OCI-LY3 (cell line): ENCODE measurements at regions not wholly inside any gene's neighbourhood (a gene's known extent, or its start where the extent isn't known, plus 50 kb on each side); places are given as distances from the start of the nearest gene placed in this dataset.

Source experiments
- H2AFZ ChIP-seq: fragments of 200-600, 300-600 bp; shearing (Covaris generic); 2 replicates; pipeline ENCODE4 v1.6.0; 2014; ENCODE audit warnings: antibody characterized with exemption, low read depth, low read length
- H3K27ac ChIP-seq: fragments of 200-600, 300-600 bp; sonication (generic); 2 replicates; pipeline ENCODE4 v1.5.1; 2014; ENCODE audit warnings: mild to moderate bottlenecking, low read length, moderate library complexity, mixed read lengths
- H3K27me3 ChIP-seq: fragments of 200-600, 300-600 bp; sonication (generic); 2 replicates; pipeline ENCODE4 v1.6.1; 2014; ENCODE audit warnings: low read depth, low read length, mixed read lengths
- H3K36me3 ChIP-seq: fragments of 200-600, 300-600 bp; sonication (generic); replicated peaks from 2 replicates; pipeline ENCODE3; 2014; ENCODE audit warnings: low read depth, low read length, mixed read lengths
- H3K4me1 ChIP-seq: fragments of 300-600, 200-600 bp; sonication (generic); 2 replicates; pipeline ENCODE4 v1.6.1; 2014; ENCODE audit warnings: low read length, mixed read lengths
- H3K4me2 ChIP-seq: fragments of 200-600, 300-600 bp; sonication (generic); 2 replicates; pipeline ENCODE4 v1.6.1; 2014; ENCODE audit warnings: low read length, mixed read lengths
- H3K4me3 ChIP-seq: fragments of 300-600, 200-600 bp; sonication (generic); 2 replicates; pipeline ENCODE4 v1.5.1; 2014; ENCODE audit warnings: antibody characterized with exemption, mild to moderate bottlenecking, low read length, moderate library complexity
- H3K79me2 ChIP-seq: fragments of 300-600, 200-600 bp; shearing (Covaris generic); 2 replicates; pipeline ENCODE4 v1.6.1; 2014; ENCODE audit warnings: mild to moderate bottlenecking, low read length, mixed read lengths
- H3K9ac ChIP-seq: fragments of 300-600, 200-600 bp; shearing (Covaris generic); 2 replicates; pipeline ENCODE4 v1.6.0; 2014; ENCODE audit warnings: mild to moderate bottlenecking, low read length, moderate library complexity
- H3K9me3 ChIP-seq: fragments of 200-600, 300-600 bp; shearing (Covaris generic); 2 replicates; pipeline ENCODE4 v1.6.1; 2014; ENCODE audit warnings: low read length, mixed read lengths; ENCODE audit not compliant: insufficient read depth
- H4K20me1 ChIP-seq: fragments of 200-600, 300-600 bp; sonication (generic); 2 replicates; pipeline ENCODE4 v1.6.1; 2016; ENCODE audit warnings: low read length, mixed read lengths; ENCODE audit not compliant: insufficient read depth
- CTCF ChIP-seq: fragments of 200-600, 300-600 bp; sonication (generic); IDR thresholded peaks from 2 replicates; pipeline ENCODE4 v1.5.1; 2014; ENCODE audit warnings: antibody characterized with exemption, low read length, low read depth
- EZH2phosphoT487 ChIP-seq: fragments of 200-600 bp; shearing (Covaris generic); IDR thresholded peaks from 2 replicates; pipeline ENCODE4 v1.6.1; 2018; ENCODE audit warnings: antibody characterized with exemption, mixed run types, low read depth

GRCh38 chr14:44154874-44155273 lies 352.2 kb downstream of the FSCB start:
- Histone ChIP-seq H3K27ac (no peak overlapping the region), H4K20me1 (no peaks in the 10 kb centered on the region), H2AFZ (no peak overlapping the region), H3K36me3 (no peaks in the 10 kb centered on the region), H3K4me1 (peaks cover 6% of the 10 kb centered on the region), H3K27me3 (no peaks in the 10 kb centered on the region), H3K79me2 (no peaks in the 10 kb centered on the region), H3K4me2 (no peak overlapping the region), H3K4me3 (no peak overlapping the region), H3K9ac (no peak overlapping the region), H3K9me3 (no peaks in the 10 kb centered on the region)
- TF ChIP-seq EZH2phosphoT487 (no peak), CTCF (no peak)

GRCh38 chr14:44154446-44154845 lies 352.6 kb downstream of the FSCB start:
- Histone ChIP-seq H2AFZ (no peak overlapping the region), H3K9ac (no peak overlapping the region), H3K27me3 (no peaks in the 10 kb centered on the region), H3K79me2 (no peaks in the 10 kb centered on the region), H3K9me3 (no peaks in the 10 kb centered on the region), H4K20me1 (no peaks in the 10 kb centered on the region), H3K4me3 (no peak overlapping the region), H3K4me2 (no peak overlapping the region), H3K36me3 (no peaks in the 10 kb centered on the region), H3K4me1 (peaks cover 6% of the 10 kb centered on the region), H3K27ac (no peak overlapping the region)
- TF ChIP-seq CTCF: no peak

- Histone ChIP-seq H3K9ac (no peak overlapping the region), H3K27me3 (no peaks in the 10 kb centered on the region), H3K79me2 (no peaks in the 10 kb centered on the region), H3K4me3 (no peak overlapping the region), H3K4me2 (no peak overlapping the region), H3K36me3 (no peaks in the 10 kb centered on the region), H4K20me1 (no peaks in the 10 kb centered on the region), H3K9me3 (no peaks in the 10 kb centered on the region), H3K27ac (no peak overlapping the region), H3K4me1 (peaks cover 6% of the 10 kb centered on the region), H2AFZ (no peak overlapping the region)
- TF ChIP-seq EZH2phosphoT487 (no peak), CTCF (no peak)
Measured at GRCh38 chr14:44151130-44151820, 355.8 kb downstream of the FSCB start.

GRCh38 chr14:44149597-44149996 lies 357.5 kb downstream of the FSCB start:
- Histone ChIP-seq H3K36me3 (no peaks in the 10 kb centered on the region), H3K27ac (no peak overlapping the region), H2AFZ (no peak overlapping the region), H3K79me2 (no peaks in the 10 kb centered on the region), H3K9me3 (no peaks in the 10 kb centered on the region), H3K9ac (no peak overlapping the region), H3K27me3 (no peaks in the 10 kb centered on the region), H3K4me1 (peaks cover 6% of the 10 kb centered on the region), H4K20me1 (no peaks in the 10 kb centered on the region), H3K4me2 (no peak overlapping the region), H3K4me3 (no peak overlapping the region)
- no peak for TF ChIP-seq EZH2phosphoT487
- peak; percentile 82 for TF ChIP-seq CTCF
